ENCODE measurements at regions not wholly inside any gene's neighbourhood (a gene's known extent, or its start where the extent isn't known, plus 50 kb on each side); places are given as distances from the start of the nearest gene placed in this dataset.

DNA sequence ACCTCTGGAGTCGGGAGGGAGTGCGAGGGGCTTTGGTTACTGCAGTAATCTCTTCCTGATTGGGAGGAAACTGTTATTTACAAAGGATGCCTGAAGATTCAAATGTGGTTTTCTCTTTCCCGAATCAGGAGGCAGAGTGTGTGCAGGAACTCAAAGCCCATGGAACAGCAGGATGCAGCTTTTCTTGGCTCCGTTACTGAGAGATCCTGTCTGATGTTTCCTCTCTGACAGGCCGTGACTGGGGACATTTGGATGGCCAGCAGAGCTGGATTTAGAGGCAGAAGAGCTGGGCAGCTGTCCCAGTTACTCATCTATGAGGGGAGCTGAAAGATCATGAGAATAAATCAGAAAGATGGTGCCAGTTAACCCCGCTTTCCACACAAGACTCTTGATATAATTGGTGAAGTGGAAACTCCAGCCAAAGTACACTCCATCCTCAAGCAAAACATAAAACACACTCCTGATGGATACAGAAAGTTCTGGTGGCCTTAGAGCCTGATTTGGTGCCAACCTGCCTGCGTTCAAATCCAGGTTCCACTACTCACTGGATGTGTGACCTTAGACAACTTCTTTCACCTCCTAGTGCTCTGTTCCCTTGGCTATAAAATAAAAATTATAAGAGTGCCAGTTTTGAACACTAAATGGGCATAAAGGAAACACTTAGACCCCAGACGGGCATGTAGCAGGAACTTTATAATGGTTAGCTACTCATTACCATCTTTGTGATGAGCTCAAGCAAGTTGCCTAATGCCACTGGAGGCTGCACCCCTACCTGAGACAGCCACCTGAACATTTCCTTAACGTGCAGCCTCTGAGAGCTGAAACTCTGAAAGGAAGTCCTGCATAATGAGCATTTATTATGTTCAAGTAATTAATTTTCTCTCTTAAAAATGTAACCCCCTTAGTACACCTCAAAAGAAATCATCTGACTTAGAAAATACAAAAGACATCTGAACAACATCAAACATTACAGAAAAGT is 349.0 kb upstream of the GATB start:
- no peak for DNase-seq

DNA sequence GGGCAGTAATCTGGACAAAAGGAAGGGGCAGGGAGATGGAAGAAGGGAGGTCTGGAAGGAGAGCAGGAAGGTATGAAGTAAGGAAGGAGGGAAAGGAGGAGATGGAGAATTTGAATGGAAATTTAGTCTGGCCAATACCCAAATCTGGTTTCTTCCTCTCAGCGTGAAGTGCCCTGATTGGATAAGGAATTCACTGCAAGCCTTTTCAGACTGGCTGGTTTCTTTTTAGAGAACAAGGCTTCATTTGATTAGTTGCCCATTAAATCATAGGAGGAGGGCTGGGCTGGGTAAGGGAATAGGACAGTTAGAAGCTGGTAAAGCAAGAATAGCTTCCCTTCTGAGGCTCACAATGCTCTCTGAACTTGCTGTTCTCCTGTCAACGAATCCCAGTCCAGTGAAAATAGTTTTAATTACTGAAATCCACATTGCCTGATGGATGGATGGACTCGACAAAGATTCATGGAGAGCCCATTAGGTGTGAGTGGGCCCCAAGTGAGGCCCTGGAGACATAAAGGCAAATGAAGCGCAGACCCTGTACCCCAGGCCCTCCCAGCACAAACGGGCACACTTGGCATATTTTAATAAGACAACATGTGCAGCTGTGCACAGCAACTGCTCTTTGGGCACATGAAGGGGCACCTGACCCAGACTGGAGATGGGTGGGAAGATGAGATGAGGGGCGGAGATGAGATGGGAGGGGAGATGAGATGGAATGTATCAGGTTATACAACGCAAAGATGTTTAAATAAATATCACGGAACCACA is 347.1 kb upstream of the GATB start:
- no peak for DNase-seq

DNA sequence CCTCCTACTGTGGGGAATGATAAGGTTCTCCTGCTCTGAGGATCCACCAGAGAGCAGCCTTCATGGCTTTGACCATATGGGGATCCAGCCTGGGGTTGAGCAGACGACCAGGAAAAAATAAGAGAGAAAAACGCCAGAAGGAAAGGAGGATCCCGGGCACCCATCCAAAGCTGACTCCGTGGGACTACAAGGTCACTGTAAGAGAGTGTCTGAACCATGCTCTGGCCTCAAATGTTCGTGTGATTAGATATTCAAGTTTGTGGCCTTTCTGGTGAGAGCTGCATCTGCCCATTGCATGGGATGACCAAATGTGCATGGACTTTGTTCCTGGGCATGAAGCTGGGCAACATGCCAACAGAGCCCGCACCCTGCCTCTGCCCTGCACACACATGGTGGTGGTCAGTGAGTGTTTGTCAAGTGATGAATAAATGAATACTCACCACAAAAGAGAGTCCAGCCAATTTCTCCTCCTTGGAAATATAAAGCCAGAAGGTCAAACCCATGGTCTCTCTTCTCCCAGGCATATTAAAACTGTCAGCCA is 346.0 kb upstream of the GATB start:
- no peak for DNase-seq

DNA sequence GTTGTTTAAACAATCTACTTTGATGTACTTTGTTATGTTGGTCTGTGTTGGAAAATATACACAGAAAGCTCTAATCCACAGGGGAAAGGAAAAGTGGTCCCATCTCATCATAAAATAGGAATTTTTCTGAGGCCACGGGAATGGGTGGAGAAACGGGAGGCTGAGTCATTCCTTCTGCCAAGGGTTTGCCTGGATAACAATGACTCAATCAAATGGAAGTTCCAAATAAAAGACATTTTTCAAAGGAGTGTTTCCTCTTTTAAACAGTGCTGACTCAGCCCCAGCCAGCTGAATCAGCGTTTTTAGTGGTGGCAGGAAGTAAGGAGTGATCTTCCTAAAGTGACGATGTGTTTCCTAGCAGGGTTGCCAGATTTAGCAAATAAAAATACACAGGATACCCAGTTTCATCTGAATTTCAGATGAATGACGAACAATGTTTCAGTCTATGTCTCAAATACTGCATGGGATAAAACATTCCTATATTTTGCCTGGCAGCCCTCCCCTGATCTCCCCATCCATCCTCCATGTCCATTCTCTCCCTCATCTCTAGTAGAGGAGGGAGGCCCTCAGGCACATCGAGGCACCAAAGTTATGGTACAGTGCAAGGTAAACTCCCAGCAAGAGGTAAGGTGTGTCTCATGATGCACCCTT is 345.4 kb upstream of the GATB start:
- DNase-seq = no peak

DNA sequence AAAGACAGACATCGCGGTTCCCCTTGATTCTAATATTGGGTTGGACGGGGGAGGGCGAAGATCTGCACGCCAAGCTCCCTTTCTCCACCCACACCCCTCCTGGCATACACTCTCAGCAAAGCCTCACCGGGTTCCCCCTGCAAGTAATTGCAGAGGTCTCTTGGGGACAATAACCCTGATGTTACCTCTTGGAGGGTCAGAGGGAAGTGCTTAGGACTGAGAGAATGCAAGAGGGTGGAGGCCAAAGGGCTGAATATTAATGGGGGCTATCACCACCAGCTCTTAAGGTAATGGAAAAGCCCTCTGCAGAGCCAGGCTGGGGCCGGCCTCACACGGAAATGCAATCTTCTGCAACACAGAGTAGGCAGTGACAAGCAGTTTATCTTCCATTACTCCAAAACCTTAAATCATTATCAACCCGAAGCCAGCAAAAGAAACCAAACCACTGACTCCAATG is 344.1 kb upstream of the GATB start:
- DNase-seq = no peak

DNA sequence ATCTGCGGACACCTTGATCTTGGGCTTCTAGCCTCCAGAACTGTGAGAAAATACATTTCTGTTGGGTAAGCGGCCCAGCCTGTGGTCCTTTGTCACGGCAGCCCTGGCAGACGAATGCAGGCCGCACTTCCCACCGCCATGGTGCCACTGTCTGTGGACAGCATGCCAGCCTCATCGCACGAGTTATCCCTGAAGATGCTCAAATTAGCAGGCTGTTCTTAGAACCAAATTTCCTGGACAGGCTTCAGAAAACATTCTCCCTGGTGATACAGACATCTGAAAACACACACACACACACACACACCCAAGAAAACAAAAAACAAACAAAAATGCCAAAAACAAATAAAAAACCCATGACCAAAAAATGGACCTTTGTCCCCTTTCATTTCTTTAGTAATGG is 343.5 kb upstream of the GATB start:
- DNase-seq = no peak

DNA sequence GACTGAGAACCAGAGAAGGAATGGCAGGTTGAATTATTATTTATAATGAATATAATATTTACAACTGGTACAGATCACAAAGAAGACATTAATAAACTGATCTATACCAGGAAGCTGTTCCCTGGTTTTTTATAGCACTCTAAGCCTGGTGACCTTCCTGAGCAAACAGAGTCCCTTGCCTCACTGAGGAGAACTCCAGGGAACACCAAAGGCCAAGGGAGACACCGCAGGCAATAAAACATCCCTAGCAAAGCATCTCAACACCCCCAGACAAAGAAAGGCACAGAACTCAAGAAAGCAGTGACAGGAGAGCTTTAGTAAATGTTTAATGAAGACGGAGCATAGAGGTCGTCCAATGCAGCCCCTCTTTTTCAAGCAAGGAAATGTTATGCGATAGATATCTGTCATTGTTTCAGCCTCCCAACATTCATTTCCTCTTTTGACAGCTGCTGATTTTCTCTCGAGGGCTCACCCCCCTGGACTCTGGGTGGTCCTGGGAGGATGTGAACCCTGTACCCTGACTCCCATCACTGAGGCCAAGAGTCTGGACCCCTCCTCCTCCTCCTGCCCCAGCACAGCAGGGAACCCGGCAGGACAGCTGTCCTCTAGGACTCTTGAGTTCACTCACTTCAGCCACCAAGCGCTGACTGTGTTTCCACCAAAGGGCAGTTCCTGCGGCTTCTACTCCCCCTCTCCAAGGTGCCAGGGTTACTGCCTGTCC is 342.5 kb upstream of the GATB start:
- DNase-seq = no peak

DNA sequence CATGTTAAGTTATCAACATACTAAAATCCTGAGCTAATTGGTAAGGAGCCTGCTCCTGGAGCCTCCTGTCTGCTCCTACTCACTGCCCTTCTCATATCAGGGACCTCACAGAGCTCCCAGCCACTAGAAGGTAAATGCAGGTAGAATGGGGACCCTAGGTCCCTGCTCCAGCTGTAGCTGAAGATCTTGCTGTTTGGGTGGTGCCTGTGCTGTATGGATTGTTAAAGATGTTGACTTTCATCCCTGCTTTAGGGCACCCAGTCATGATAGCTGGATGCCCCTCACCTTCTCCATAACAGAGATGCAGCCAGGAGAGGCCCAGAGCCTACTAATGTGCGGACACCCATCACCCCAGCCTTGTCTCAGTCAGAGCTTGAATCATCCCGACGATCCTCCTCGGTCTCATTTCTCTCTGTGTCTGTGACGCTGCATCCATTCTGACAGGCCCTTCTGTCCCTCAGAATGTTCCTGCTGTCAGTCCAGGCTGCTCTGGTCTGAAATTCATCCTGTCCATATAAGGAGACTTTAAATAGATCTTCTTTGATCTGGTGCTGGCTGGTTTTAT is 341.7 kb upstream of the GATB start:
- no peak for DNase-seq

DNA sequence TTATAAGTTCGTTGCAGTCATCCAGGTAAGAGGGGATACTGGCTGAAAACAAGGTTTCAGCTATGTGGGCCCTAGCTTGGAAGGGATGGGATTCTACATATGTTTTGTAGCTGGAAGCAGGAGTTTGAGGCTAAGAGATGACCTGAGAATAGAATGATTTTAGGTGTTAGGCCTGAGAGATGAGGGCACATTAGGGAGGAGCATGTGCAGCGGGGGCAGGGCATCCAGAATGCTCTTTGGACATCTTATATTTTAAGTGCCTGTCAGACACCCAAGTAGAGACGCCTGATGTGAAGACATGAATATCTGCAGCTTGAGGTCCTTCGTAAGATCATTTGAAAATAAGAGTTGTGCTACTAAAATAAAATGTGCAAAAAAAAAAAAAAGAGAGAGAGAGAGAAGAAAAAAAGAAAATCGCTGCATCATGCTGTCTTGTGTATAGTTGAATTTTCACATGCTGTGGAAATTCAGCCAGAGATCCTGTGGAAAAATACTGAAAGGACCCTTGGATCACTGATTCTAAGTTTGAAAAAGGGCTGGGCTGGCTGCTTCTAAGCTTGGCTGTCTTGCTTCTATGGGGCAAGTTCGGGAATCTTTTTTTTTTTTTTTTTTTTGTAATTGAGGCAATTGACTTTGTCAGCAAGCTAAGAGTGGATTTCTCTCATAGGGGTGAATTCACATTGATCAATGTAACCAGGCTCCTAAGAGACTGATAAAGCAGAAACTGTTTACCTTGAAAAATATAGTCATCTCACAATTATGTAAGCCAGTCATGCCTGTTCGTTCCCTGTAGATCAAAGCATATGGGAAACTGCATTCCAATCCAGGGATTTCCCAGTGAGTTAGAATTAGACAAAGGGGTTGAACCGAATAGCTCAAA is 341.0 kb upstream of the GATB start:
- DNase-seq = no peak

DNA sequence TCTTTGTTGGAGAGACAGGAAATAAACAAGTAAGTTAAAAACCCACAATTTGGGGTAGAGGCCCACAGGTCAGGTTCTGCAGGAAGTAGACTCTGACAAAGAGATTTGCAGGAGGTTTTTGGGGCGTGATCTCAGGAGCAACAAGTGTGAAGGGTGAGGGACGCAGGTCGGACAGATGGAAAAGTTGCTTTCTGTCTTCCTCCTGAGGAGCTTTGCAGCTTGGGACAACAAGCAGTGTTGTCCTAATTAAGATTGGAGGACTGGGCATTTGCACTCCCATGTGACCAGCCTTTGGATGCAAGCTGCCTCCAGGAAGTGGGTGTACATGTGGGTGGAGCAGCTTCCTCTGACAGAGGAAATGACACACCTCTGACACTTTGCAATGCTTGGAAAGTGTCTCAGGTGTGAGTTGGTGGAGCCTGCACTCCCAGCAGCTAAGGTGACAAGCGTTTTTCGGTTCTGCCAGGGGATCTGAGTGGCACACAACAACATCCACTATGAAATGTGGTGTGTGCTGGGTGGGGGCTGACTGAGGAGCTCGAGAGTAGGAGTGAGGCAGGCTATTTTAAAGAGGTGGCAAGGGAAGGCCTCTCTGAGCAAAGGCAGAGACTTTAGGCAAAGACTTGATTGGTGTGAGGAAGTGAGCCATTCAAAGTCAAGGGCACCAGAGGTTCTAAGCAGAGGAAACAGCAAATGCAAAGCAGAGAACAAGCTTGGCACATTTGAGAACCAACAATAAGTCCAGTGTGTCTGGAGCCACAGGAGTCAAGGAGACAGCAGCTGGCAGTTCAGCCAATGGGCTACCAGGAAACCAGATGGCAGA is 339.8 kb upstream of the GATB start:
- DNase-seq = no peak

DNA sequence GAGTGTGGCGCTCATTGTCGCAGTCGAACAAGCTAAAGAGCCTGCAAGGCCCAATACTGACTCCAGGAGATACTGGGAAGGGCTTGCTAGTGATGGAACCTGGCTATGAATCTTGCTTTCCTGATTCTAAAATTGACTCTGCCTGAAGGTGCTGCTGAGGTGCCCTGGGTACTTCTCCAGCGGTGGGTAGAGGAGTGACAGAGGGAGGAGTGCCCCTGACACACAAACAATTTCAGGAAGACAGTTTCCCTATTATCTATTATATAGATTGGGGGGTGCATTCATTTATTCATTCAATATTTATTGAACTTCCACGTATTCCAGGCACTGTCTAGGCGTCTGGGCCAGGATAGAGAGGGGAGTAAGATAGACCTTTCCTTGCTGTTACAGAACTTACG is 339.2 kb upstream of the GATB start:
- DNase-seq = no peak

DNA sequence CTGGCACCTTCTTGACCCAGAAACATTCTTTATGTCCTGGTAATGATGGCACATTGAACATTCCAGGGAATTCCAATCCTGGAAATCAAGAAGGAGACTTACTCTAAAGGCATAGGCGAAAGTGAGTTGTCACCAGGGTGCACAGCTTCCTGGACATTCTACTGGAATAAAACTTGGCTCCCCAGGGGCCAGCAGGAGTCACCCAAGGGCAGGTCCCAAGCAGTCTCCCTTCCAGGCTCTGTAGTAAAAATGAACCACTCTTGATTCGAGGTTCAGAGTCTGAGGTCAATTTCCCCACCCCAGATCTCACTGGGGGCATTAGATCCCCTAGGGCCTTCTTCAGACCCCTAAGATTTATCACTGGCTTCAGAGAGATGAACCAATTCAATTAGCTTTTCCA is 338.7 kb upstream of the GATB start:
- DNase-seq = no peak

DNA sequence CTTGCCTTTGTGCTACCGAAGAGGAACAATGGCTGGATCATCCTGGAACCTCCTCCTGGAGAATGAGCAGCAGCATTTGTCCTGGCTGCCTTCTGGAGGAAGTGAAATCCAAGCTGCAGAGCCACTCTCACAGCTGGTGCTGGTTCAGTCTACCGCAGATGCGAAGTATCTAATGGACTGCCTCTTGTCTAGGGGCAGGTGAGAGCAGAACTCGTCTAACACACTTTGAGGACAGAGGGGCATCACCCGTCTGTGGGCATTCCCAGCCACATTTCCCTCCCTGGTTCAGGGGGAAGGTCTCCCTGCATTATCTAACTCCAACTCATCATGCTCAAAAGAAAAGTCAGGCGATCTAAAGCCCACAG is 338.2 kb upstream of the GATB start:
- DNase-seq = no peak

DNA sequence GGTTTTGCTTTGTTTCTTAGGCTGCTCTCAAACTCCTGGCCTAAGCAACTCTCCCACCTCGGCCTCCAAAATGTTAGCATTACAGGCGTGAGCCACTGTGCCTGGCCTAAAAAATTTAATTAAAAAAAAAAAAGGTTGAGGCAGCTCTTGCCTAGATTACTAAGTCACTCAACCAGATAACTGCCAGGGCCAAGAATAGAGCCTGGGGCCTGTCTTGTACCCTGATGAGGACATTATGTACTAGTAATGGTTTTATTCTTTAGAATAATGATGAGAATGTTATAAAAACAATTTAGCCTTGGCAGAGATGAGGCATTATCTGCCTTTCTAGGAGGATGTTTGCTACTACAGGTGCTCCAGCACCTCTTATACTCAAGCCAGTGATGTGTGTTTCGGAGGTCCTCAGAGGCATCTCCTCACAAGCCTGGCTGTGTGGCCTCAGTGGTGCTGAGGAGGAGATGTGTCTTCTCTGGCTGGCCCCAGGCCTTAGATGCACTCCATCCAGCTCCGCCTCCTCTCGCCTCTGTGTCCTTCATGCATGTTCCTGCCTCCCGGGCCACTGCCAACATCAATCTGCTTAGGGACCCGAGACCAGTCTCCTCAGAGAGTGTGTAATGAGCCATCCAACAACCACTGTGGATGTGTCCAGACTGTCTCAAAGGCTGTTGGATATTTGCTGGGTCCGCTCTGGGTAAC is 337.7 kb upstream of the GATB start:
- DNase-seq = no peak

DNA sequence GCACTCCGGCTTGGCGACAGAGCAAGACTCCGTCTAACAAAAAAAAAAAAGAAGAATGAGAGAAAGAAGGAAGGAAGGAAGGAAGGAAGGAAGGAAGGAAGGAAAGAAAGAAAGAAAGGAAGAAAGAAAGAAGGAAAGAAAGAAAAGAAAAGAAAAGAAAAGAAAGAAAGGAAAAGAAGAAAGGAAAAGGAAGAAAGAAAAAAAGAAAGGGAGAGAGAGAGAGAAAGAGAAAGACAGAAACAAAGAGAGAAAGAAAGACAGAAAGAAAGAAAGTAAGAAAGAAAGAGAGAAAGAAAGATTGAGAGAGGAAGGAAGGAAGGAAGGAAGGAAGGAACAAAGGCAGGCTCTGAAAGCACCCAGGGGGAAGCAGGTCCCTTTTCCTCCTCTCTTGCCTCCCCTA is 336.6 kb upstream of the GATB start:
- no peak for DNase-seq

DNA sequence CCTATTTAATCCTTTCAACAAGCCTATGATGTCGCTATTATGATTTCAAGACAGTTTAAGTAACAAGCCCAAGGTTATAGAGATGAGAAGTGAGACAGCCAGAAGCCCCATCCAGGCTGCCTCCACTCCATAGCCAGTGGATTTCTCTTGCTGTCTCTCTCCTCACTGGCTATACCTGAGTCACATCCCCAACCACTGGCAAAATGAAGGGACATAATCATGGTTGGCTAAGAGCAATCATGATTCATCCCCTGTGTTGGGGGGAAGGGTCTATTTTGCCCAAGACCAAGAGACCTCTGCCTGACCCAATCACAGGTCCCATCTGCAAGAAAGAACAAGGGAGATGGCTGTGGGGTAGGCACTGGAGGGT is 334.9 kb upstream of the GATB start:
- DNase-seq = no peak

DNA sequence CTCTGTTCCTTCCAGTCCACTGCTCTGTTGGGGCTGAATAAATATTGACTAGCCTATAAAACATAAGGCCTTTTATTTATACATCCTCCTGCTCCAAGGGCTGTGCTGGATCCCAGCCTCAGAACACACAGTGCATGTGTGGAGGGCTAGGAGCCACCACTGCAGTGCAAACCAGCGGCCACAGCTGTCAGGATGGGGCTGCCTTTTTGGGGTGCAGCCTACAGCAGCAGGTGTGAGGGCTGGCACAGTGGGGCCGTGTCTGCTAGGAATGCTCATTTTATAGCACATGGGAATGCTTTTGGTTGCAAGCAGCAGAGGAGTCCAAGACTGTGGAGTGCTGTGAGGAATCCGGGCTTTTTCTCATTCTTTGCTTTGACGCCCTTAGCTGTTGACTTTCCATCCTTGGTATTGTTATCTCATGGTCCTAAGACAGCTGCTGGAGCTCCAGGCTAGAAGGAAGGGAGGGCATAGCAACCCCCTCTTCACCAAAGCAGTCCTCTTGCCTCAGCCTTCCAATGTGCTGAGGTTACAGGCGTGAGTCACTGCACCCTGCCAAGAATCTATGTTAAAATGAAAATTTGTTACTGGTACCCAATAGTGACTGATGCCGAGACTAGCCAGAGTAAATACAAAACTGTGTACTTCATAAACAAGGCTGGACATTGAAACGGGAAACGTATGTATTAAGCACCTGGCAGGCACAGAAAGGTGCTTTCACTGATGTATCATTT is 334.3 kb upstream of the GATB start:
- peak; percentile 52 to 75 for DNase-seq

DNA sequence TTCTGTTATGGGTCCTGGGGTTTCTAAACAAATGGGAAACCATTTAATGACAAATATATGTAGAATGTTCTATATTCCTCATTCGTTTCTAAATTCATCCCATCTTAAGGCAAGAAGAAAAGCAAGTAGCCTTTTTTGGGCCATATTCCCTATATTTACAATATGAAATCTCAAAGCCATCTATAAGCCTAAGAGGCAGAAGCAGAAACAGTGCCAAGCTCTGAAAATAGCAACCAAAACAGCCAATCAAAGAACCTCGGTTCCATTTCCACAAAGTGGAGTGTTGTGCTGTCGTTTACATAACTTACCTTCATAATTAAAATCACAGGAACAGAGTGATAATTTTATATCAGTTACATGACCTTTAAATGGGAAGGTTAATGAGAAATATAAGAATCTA is 330.6 kb upstream of the GATB start:
- no peak for DNase-seq

DNA sequence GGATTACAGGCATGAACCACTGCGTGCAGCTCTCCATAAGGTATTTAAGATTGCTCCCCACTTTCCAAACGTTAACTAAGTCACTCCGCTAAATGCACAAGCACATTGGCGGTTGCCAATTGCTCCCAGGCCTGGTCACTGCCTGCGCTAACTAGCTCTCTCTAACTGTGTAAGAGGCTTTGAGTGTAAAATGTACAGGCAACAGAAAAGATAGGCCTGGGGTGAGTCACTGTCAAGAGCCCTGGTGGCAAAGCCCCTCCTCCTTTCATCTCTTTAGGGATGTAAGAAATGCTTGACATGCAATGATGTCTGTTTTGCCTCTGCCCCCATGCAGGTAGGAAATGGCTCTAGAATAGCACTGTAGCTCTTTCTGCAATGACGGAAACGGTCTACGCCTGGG is 329.7 kb upstream of the GATB start:
- DNase-seq = no peak

Measured in NCI-H2081 (cell line).